Panc1 (cell line): ENCODE measurements at regions not wholly inside any gene's neighbourhood (a gene's known extent, or its start where the extent isn't known, plus 50 kb on each side); places are given as distances from the start of the nearest gene placed in this dataset.

Source experiments
- POLR2AphosphoS5 ChIP-seq: IDR thresholded peaks from 2 replicates; pipeline ENCODE4 v1.6.1; 2012; ENCODE audit warnings: mild to moderate bottlenecking, low read depth, low read length, moderate library complexity
- REST ChIP-seq, 2 experiments: IDR thresholded peaks; 2 replicates each; pipeline ENCODE4 v1.6.1; 2011 to 2012; ENCODE audit warnings: low read depth in 2 of 2, control low read depth in 1 of 2, low read length in 1 of 2, mild to moderate bottlenecking in 1 of 2, moderate library complexity in 1 of 2; ENCODE audit not compliant: insufficient read depth in 1 of 2
- SIN3A ChIP-seq: IDR thresholded peaks from 2 replicates; pipeline ENCODE4 v1.6.1; 2012; ENCODE audit warnings: low read depth, mild to moderate bottlenecking, low read length, moderate library complexity, borderline replicate concordance; ENCODE audit not compliant: insufficient read depth
- TCF7L2 ChIP-seq: IDR thresholded peaks from 2 replicates; pipeline ENCODE4 v1.6.1; 2011; ENCODE audit warnings: mild to moderate bottlenecking, low read depth, low read length, inconsistent platforms
- TF ChIP-seq, protein P1 (sequence below): fragments of 450-650 bp; IDR thresholded peaks from 2 replicates; pipeline ENCODE4 v1.5.1; 2017; ENCODE audit warnings: mild to moderate bottlenecking

- TF ChIP-seq, protein P1, sequence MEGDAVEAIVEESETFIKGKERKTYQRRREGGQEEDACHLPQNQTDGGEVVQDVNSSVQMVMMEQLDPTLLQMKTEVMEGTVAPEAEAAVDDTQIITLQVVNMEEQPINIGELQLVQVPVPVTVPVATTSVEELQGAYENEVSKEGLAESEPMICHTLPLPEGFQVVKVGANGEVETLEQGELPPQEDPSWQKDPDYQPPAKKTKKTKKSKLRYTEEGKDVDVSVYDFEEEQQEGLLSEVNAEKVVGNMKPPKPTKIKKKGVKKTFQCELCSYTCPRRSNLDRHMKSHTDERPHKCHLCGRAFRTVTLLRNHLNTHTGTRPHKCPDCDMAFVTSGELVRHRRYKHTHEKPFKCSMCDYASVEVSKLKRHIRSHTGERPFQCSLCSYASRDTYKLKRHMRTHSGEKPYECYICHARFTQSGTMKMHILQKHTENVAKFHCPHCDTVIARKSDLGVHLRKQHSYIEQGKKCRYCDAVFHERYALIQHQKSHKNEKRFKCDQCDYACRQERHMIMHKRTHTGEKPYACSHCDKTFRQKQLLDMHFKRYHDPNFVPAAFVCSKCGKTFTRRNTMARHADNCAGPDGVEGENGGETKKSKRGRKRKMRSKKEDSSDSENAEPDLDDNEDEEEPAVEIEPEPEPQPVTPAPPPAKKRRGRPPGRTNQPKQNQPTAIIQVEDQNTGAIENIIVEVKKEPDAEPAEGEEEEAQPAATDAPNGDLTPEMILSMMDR = no peak
- TF ChIP-seq POLR2AphosphoS5 (no peak), REST (IDR thresholded peaks at IDR 0.05; ENCODE audit: insufficient read depth in 1 of 2, low read depth in 2 of 2, low read length in 1 of 2) (no peak), TCF7L2 (no peak), SIN3A (no peak)
Measured at GRCh38 chr15:70407336-70407670, 309.6 kb upstream of the TLE3 start.
